ENCODE measurements at regions not wholly inside any gene's neighbourhood (a gene's known extent, or its start where the extent isn't known, plus 50 kb on each side); places are given as distances from the start of the nearest gene placed in this dataset.

- no peak overlapping the region for H3K4me3 ChIP-seq (ENCODE audit: low read length)
- no peaks in the 10 kb centered on the region for H3K36me3 ChIP-seq (replicated peaks; ENCODE audit: insufficient read depth, low read length)
- no peak overlapping the region for H3K9ac ChIP-seq (ENCODE audit: low read length)
- no peaks in the 10 kb centered on the region for H3K27me3 ChIP-seq (replicated peaks; ENCODE audit: insufficient read depth, low read length)
- no peak for DNase-seq
- no peaks in the 10 kb centered on the region for H4K20me1 ChIP-seq (ENCODE audit: insufficient read depth, low read length)
- no peaks in the 10 kb centered on the region for H3K9me2 ChIP-seq (replicated peaks; ENCODE audit: insufficient read depth, low read length)
- no peaks in the 10 kb centered on the region for H3K79me2 ChIP-seq (ENCODE audit: low read length)
- H3F3A ChIP-seq (ENCODE audit: insufficient read depth, low read length), result no peaks in the 10 kb centered on the region
- H3K27ac ChIP-seq (ENCODE audit: low read length), result no peak overlapping the region
- no peak overlapping the region for H3K4me2 ChIP-seq (ENCODE audit: low read depth, low read length)
- H2AFZ ChIP-seq (ENCODE audit: low read length), result no peak overlapping the region
- TF ChIP-seq EZH2phosphoT487 (IDR thresholded peaks at IDR 0.05; ENCODE audit: low read length) (no peak), EZH2 (optimal IDR thresholded peaks at IDR 0.05; ENCODE audit: low read depth, low read length) (no peak), CTCF (IDR thresholded peaks at IDR 0.05; ENCODE audit: low read length) (no peak)
- no peaks in the 10 kb centered on the region for H3K9me3 ChIP-seq (replicated peaks; ENCODE audit: insufficient read depth, low read length)
- no peaks in the 10 kb centered on the region for H3K4me1 ChIP-seq (ENCODE audit: low read length)
These were observed 192.2 kb upstream of the HS3ST1 start for GRCh38 chr4:11620861-11621260.

GRCh38 chr4:11618666-11619282 lies 190.1 kb upstream of the HS3ST1 start:
- H3K36me3 ChIP-seq (replicated peaks; ENCODE audit: insufficient read depth, low read length), result no peaks in the 10 kb centered on the region
- H4K20me1 ChIP-seq (ENCODE audit: insufficient read depth, low read length), result no peaks in the 10 kb centered on the region
- no peak overlapping the region for H3K27ac ChIP-seq (ENCODE audit: low read length)
- no peak overlapping the region for H3K4me2 ChIP-seq (ENCODE audit: low read depth, low read length)
- no peaks in the 10 kb centered on the region for H3K27me3 ChIP-seq (replicated peaks; ENCODE audit: insufficient read depth, low read length)
- no peaks in the 10 kb centered on the region for H3F3A ChIP-seq (ENCODE audit: insufficient read depth, low read length)
- H2AFZ ChIP-seq (ENCODE audit: low read length), result no peak overlapping the region
- H3K9ac ChIP-seq (ENCODE audit: low read length), result no peak overlapping the region
- DNase-seq, result no peak
- H3K79me2 ChIP-seq (ENCODE audit: low read length), result no peaks in the 10 kb centered on the region
- H3K4me3 ChIP-seq (ENCODE audit: low read length), result no peak overlapping the region
- H3K9me3 ChIP-seq (replicated peaks; ENCODE audit: insufficient read depth, low read length), result no peaks in the 10 kb centered on the region
- H3K4me1 ChIP-seq (ENCODE audit: low read length), result no peaks in the 10 kb centered on the region
- no peaks in the 10 kb centered on the region for H3K9me2 ChIP-seq (replicated peaks; ENCODE audit: insufficient read depth, low read length)
- TF ChIP-seq EZH2phosphoT487 (IDR thresholded peaks at IDR 0.05; ENCODE audit: low read length) (no peak), CTCF (IDR thresholded peaks at IDR 0.05; ENCODE audit: low read length) (no peak), EZH2 (optimal IDR thresholded peaks at IDR 0.05; ENCODE audit: low read depth, low read length) (no peak)

- no peak overlapping the region for H2AFZ ChIP-seq (ENCODE audit: low read length)
- H3K36me3 ChIP-seq (replicated peaks; ENCODE audit: insufficient read depth, low read length), result no peaks in the 10 kb centered on the region
- H4K20me1 ChIP-seq (ENCODE audit: insufficient read depth, low read length), result no peaks in the 10 kb centered on the region
- no peak for DNase-seq
- H3K4me3 ChIP-seq (ENCODE audit: low read length), result no peak overlapping the region
- TF ChIP-seq EZH2 (optimal IDR thresholded peaks at IDR 0.05; ENCODE audit: low read depth, low read length) (no peak), CTCF (IDR thresholded peaks at IDR 0.05; ENCODE audit: low read length) (no peak), EZH2phosphoT487 (IDR thresholded peaks at IDR 0.05; ENCODE audit: low read length) (no peak)
- no peaks in the 10 kb centered on the region for H3K27me3 ChIP-seq (replicated peaks; ENCODE audit: insufficient read depth, low read length)
- H3F3A ChIP-seq (ENCODE audit: insufficient read depth, low read length), result no peaks in the 10 kb centered on the region
- no peaks in the 10 kb centered on the region for H3K9me3 ChIP-seq (replicated peaks; ENCODE audit: insufficient read depth, low read length)
- H3K9ac ChIP-seq (ENCODE audit: low read length), result no peak overlapping the region
- H3K4me1 ChIP-seq (ENCODE audit: low read length), result no peaks in the 10 kb centered on the region
- H3K9me2 ChIP-seq (replicated peaks; ENCODE audit: insufficient read depth, low read length), result no peaks in the 10 kb centered on the region
- H3K4me2 ChIP-seq (ENCODE audit: low read depth, low read length), result no peak overlapping the region
- no peak overlapping the region for H3K27ac ChIP-seq (ENCODE audit: low read length)
- no peaks in the 10 kb centered on the region for H3K79me2 ChIP-seq (ENCODE audit: low read length)
These were observed 188.2 kb upstream of the HS3ST1 start for GRCh38 chr4:11616856-11617255.
